ENCODE measurements at regions not wholly inside any gene's neighbourhood (a gene's known extent, or its start where the extent isn't known, plus 50 kb on each side); places are given as distances from the start of the nearest gene placed in this dataset.

GRCh38 chr4:151851354-151851753 lies 90.5 kb upstream of the GATB start:
- no peak for TF ChIP-seq CTCF (IDR thresholded peaks at IDR 0.05)
- no peak for TF ChIP-seq POLR2A (IDR thresholded peaks at IDR 0.05)

Measured in esophagus squamous epithelium (tissue), 4 donors.